ENCODE measurements at regions not wholly inside any gene's neighbourhood (a gene's known extent, or its start where the extent isn't known, plus 50 kb on each side); places are given as distances from the start of the nearest gene placed in this dataset.

- no peak for DNase-seq
Measured at GRCh38 chr14:100674897-100675619, 51.6 kb upstream of the DLK1 start.

- no peak for DNase-seq
Measured at GRCh38 chr14:100675699-100676684, 50.7 kb upstream of the DLK1 start.

Measured in inflammatory macrophage (primary cell).